NCI-H146 treated with DMSO at 0.1 percent for 48 hours (cell line): ENCODE measurements at regions not wholly inside any gene's neighbourhood (a gene's known extent, or its start where the extent isn't known, plus 50 kb on each side); places are given as distances from the start of the nearest gene placed in this dataset.

Experiments used
- DNase-seq: peaks from one replicate; lab custom pipeline; 2025; ENCODE audit not compliant: unreplicated experiment; lab: John Stamatoyannopoulos, UW

- DNase-seq: no peak
Measured at GRCh38 chr6:40313582-40313981, 273.6 kb downstream of the LRFN2 start.

GRCh38 chr6:40312213-40313015, 274.8 kb downstream of the LRFN2 start:
- no peak for DNase-seq

- DNase-seq: peak; percentile 12
Measured at GRCh38 chr6:40308533-40309306, 278.4 kb downstream of the LRFN2 start.

GRCh38 chr6:40307712-40308111, 279.5 kb downstream of the LRFN2 start:
- DNase-seq: no peak

- DNase-seq: no peak
Measured at GRCh38 chr6:40302856-40303454, 284.2 kb downstream of the LRFN2 start.

- no peak for DNase-seq
Measured at GRCh38 chr6:40299681-40300080, 287.5 kb downstream of the LRFN2 start.

- no peak for DNase-seq
Measured at GRCh38 chr6:40298207-40298606, 289.0 kb downstream of the LRFN2 start.

GRCh38 chr6:40295251-40295950, 291.8 kb downstream of the LRFN2 start:
- DNase-seq: no peak

- DNase-seq: no peak
Measured at GRCh38 chr6:40293460-40294185, 293.5 kb downstream of the LRFN2 start.

GRCh38 chr6:40293060-40293459, 294.1 kb downstream of the LRFN2 start:
- no peak for DNase-seq

- no peak for DNase-seq
Measured at GRCh38 chr6:40290816-40291215, 296.3 kb downstream of the LRFN2 start.

- DNase-seq: no peak
Measured at GRCh38 chr6:40288919-40289318, 298.2 kb downstream of the LRFN2 start.

GRCh38 chr6:40287296-40287850, 299.8 kb downstream of the LRFN2 start:
- DNase-seq: no peak

GRCh38 chr6:40286721-40287120, 300.4 kb downstream of the LRFN2 start:
- DNase-seq: no peak

GRCh38 chr6:40285996-40286395, 301.2 kb downstream of the LRFN2 start:
- DNase-seq: no peak

- no peak for DNase-seq
Measured at GRCh38 chr6:40285535-40285934, 301.6 kb downstream of the LRFN2 start.

- no peak for DNase-seq
Measured at GRCh38 chr6:40282986-40283385, 304.2 kb downstream of the LRFN2 start.

GRCh38 chr6:40281402-40281801, 305.8 kb downstream of the LRFN2 start:
- no peak for DNase-seq

GRCh38 chr6:40280231-40280630, 306.9 kb downstream of the LRFN2 start:
- no peak for DNase-seq

GRCh38 chr6:40276141-40276540, 311.0 kb downstream of the LRFN2 start:
- DNase-seq: no peak
